GM18907 (cell line): ENCODE measurements at regions not wholly inside any gene's neighbourhood (a gene's known extent, or its start where the extent isn't known, plus 50 kb on each side); places are given as distances from the start of the nearest gene placed in this dataset.

Experiments used
- ATAC-seq: cut with Tn5 transposase; IDR thresholded peaks from one replicate; pipeline ENCODE4 v1.9.1; 2021; ENCODE audit warnings: mild to moderate bottlenecking, moderate library complexity; ENCODE audit not compliant: unreplicated experiment

DNA sequence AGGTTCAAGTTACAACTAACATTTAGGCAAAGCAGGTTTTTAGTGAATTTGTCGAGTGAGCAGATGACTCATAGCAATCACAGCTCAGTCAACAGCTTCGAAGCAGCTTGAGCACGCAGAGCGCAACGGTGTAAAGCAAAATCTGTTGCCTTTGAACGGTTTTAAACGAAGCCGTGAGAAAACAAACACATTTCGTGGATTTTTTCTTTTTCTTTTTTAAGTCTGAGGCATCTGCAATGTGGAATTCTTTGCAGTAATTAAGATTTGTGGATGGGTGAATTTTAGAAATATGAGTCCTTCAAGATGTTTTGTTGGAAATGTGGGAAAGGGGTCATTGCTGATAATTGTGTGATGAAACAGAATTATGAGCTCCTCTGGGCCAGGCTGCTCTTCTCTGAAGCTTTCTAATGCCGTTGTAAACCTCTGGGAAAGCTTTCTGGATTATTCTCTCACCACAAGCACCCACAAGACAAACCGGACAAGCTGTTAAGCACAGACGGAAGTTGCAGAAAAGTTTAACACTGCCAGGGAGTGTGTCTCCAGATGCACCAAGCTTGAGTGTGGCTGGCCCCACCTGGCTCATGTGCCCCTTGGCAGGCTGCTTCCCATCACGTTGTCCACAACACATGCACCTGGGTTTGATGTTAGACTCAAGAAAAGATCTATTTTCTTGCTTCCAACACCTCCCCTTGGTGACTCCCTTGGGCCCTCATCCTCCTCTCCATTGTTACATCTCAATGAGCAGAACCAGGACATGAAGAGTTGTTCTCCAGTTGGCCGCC, 224.7 kb downstream of the ACKR3 start:
- ATAC-seq: no peak

DNA sequence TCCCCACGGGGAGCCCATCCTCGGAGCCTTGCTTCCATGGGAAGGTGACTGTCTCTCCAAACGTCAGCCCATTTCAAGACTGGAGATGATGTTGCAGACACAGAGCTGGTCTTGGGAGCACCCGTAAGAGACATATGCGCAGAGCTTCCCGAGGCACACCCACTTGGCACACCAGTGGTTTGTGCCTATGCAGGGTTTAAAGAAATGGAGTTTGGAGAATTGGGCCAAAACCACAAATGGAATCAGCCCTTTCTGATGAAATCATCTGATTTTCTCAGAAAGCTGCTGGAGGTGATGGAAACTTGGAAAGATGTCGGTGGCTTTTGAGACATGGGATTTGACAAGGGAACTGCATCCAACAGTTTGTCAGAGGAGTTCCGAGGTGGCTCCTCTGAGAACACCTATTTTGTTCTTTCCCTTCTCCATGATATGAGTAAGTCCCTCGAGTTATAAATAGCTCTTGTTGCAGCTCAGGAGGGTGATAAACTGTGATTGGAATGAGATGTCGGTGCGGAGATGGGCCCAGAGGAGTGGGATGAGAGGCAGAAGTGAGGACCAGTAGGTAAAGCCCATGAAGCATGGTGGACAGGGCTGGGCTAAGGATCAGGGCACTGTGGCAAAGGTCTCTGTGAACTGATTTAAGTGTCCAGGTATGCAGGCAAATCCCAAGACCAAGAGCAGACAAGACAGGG, 225.7 kb downstream of the ACKR3 start:
- no peak for ATAC-seq

DNA sequence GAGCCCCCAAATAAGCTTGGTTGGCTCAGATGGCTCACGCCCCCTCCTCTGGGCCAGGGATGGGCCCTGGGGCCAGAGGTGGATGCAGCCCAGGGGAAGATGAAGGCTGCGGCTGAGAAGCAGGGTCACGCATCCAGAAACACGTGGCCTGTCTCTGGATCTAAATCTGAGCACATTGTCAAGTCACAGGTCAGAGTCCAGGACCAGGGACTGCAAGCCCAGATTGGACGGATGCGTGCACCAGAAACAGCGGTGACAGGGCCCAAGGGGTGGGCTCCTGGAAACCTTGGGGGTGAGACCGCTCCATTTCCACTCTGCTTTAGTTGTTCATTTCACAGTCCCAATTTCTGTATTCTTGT, 226.2 kb downstream of the ACKR3 start:
- ATAC-seq: no peak

DNA sequence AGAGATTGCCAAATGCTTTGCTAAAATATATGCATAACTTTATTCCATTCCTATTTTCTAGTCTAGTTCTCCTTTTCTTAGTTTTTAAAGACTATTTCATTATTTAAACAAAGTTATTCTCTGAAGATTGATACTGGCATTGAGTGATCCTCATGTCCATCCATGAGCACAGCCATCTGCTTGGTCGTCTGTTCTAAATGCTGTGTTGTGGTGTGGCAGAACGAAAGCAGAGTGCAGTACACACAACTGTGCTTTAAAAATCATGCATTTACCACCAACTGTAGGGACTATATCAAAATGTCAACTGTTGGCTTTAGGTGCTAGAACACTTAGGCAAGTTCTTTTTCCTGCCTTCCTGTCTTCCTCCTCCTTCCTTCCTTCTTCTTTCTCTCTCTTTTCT, 226.6 kb downstream of the ACKR3 start:
- ATAC-seq: no peak

DNA sequence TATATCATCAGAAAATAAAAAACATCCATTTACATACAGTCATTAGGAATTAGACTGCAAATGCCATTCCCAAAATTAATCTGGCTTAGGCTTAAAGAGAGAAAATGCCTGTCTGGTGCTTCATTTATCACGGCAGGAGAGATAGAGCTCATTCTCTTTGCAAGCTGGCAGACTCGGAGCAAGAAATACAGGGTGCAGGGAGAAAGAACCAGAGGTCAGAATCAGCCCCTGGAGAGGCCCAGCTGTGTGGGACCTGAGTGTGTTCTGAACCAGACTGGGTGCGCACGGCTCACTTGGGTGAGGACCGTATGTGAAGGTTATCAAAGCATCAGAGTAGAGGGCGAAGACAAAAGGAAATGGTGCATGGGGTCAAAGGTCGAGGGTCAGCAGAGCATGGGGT, 227.8 kb downstream of the ACKR3 start:
- ATAC-seq: no peak

DNA sequence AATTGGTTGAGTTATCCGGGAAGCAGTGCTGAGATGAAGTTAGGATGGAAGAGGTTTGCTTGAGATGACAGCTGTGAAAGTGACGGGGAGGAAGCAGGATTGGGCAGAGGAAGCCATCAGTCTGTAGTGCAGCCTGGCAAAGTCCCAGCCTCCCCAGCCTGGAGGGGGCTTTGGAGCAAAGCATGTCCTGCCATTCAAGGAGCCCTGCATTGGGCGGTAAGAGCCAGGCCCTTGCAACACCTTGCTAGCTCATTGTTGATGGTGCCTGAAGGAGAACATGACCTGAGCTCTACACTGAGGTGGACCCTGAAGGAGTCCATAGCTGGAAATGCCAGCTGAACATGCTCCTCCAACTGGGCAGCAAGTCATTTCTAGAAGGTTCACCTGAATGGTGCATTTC, 228.9 kb downstream of the ACKR3 start:
- no peak for ATAC-seq

DNA sequence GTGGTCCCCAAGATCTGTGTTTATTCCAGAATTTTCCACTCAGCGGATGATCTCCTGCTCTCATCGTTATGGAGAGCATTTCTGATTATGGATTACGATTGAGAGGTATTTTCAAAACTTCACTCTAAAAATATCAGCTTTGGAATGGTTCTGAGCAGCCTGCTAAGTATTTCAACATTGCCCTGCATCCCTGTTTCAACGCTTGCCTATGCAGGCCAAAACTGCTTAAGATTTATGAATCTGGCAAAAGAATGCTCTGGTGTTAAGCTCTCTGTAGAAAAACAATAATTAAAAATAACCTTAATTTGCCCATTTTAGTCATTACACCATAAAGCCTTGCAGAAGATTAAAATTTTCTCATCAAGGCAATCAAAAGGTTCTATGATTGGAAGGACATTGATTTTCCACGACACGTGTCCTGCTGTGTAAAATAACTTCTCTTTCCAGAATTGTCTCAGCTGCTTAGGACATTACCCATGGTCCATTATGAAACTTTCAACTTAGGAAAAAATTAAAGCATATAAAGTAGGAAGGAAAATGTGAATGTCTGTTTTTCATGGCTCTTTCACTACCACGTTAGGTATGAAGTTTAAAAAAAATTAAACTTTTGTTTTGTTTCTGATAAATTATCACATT, 229.9 kb downstream of the ACKR3 start:
- ATAC-seq: no peak

DNA sequence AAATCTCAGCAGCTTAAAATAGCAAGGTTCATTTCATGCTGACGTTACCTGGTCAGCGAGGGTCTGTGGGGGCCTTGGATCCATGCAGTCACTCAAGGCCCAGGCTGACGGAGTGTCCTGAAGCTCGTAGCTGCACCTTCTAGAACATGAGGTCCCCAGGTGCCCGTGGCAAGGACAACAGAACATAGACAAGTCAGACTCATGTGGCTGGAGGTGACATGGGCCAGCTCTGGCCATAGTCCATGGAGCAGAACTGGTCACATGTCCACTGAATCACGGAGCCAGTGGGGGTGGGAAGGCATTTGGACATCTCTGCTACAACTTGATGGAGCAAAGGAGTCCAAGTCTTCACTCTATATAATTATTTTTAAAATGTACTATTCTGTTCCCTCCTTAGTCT, 233.2 kb downstream of the ACKR3 start:
- no peak for ATAC-seq

DNA sequence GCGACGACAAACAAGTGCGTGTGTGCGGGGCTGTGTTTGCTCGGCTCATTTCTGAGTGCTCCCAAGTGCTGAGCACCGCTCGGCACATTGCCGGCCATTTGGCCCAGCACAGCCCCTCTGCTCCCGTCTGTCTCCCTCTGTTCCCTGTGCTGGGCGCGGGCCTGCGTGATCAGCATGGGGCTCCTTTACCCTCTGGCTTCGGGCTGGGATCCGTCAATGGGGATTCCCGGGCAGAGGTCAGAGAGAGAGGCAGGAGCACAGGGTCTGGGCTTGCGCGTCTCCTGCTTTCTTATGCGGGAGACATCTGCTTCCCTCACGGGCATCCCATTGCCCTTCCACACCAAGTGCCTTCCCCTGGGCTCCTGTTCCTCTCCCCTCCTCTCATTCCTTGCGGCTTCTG, 234.0 kb downstream of the ACKR3 start:
- ATAC-seq: no peak

DNA sequence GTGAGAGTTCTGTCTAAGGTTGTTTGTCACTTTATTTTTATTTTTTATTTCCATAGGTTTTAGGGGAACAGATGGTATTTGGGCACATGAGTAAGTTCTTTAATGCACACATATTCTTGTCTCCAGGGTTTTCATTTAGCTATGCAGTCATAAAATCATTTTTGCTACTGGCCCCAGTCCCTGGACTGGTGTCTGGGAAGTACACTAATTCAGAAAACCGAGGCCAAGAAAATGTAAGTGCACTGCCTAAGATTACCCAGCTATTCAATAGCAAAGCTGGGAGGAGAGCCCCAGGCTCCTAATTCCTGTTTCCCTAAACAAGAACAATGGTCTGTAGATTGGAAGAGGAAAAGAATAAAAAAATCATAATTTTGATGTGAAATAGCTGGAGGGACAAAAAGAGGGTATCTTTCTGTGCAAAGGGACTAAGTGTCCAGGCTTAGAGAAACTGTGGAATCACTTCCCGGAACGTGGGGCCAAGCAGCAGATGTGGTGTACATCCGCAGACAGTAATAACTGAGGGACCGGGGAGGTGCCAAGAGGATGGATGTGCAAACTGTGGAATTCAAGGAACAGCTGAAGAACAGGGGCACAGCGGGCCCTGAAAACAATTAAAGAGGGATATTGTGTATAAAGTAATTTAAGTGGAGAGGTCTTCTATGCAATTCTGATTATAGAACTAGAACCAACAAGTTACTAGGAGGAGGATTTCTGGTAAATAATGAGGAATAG, 236.3 kb downstream of the ACKR3 start:
- no peak for ATAC-seq

DNA sequence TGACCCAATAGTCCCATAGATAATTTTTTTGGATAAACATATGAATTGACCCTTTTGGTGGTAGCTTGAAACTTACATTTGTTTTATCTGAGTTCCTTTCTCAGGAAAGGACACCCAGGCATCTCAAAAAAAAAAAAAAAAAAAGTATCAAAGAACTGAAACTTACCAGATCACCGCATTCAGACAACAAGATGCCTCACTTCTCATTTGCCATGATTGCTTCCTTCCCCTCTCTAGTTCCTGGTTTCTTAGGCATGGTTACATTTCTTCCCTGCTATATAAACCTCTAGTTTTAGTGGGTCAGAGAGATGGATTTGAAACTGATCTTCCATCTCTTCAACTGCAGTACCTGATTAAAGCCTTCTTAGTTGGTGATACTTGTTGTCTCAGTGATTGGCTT, 240.1 kb downstream of the ACKR3 start:
- ATAC-seq: no peak

DNA sequence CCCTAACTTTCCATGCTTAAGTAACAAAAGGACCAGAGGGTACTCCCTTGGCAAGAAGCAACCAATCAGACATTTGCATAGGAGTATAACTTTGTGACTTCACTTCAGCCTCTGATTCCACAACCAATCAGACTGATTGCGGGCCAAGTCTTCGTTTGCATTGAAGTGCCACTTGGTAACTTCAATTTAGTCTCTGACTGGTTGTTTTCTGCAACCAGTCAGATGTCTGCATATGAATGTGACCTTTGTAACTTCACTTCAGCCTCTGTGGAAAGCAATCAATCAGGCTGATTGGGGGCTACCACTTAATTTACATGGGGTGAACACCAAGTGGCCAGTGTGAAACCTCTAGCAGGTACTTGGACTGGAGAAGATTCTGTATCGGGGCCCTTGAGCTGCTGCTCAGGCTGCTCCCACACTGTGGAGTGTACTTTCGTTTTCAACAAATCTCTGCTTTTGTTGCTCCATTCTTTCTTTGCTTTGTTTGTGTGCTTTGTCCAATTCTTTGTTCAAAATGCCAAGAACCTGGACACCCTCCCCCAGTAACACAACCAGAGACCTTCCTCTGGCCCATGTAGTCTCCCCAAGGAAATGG, 241.5 kb downstream of the ACKR3 start:
- ATAC-seq: no peak

DNA sequence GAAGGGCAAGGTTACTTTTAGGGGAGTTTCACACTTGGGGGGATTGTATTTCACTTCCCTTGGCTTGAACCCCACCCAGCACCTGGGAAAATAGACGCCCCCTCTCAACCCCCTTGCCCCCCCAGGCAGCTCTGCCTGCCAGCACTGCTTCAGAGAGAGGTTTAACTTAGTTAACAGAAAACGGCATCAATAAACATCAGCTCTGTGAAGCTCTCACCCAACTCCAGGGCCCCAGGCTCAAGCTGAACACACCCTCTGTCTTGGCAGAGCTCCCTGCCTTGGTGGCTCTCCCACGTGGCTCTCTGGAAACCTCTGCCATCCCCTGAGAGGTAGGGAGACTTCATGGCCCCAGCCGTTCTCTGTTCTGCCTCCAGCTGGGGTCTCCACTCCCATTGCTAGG, 244.1 kb downstream of the ACKR3 start:
- no peak for ATAC-seq

DNA sequence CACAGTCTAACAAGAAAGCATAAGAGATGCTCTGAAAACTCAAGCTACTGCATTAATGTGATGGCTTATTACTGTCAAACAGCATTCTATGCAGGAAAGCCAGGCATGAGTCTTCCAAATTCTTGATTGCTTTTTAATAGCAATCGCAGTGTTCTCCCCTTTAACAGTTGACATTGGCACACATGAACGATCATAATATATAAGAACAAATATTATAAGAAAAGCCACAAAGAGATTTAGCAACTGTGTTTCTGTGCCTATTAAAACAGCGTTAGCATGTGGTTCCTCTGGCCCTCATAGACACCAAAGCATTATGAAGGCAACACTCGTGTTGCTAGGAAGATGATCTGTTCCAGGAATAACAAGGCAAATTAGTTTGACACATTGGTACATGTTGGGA, 245.0 kb downstream of the ACKR3 start:
- ATAC-seq: no peak

DNA sequence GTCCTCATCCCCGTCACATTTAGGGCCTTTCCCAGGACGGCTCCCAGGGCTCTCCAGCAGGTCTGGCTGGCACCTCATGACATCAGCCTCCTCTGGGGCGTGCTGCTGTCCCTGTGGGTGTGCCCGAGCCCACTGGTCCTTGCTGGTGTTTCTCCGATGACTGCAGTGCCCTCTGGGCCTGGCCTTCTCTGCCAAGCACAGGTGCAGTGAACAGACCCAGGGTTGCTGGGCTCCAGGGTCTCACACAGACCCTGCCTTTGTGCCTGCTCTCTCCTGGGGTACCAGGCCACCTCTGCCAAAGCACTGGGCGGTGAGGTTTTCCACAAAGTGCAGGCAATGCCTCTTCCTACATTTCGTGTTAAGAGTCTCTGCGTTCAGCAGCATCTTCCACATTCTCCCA, 246.1 kb downstream of the ACKR3 start:
- ATAC-seq: no peak

DNA sequence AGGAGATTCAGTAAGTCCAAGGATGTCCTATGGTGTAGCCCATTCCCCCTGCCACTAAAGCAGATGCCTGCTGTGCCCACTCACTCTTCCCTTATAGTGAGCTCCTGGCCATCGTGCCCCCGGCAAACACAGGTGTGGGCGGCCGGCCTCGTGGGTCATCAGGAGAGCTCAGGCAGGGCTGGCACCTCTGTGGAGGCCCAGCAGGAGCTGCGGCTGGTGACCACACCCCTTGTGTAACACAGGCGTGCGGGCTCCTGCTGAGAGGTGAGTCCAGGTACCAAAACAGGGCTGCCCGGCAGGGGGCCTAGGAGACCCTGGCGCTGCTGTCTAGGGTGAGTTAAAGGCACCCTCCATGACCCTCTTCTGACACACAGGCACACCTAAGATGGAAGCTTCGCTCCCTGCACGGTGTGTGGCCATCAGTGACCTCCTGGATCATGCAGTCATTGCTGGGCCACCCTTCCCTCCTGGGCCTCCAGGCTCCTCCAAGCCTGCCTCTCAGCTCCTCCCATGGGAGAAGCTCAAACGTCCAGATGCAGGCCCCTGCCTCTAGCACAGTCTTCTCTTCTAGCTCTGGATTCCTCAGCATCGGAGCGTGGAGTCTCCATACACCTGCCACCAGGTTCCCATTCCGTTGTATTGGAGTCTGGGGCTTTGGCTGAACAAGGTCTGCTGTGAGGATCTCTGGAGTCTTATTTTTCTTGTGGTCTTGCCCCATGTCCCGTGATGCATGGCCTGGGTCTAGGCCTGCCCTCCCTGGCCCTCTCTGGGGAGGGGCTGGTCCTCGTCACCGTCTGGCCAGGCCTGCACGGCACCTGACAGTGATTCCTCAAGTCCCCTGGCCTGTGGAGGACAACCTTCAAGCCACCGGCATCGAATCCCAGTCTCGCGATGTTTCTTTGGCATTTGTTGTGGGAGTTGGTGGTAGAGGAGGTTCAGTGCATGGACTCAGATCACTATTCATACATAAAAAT, 246.9 kb downstream of the ACKR3 start:
- no peak for ATAC-seq

DNA sequence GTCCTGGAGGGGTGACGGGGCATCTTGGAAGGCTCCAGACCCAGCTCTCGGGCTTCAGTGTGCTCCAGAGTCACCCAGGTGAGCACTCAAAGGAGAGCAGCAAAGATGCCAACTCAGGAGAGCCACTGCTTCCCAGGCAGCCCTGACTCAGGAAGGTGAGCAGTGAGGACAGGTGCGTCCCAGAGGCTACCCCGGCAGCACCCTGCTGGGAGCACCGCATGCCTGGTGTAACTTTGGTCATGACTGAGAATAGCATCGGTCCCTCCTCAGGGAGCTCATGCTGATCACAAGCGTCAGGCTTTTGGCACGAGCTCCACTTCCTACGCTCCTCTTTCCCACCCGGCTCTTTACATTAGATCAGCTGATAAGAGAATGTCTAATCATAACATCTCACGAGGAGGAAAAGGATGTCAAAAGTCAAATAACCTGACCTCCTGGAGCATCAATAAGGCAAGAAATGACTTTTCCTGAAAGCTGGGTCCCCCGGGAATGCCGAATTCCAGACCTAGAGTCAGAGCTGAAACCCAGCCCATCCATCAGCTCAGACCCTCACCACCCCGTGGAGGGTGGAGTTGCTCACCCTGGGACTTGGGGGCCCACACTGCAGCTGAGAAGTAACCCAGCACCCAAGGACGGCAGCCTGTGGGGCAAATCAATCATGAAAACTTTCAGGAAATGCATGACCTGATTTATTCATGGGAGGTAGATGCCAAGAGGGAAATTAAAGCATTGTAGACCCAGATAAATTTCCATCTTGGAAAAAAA, 248.8 kb downstream of the ACKR3 start:
- ATAC-seq: no peak

DNA sequence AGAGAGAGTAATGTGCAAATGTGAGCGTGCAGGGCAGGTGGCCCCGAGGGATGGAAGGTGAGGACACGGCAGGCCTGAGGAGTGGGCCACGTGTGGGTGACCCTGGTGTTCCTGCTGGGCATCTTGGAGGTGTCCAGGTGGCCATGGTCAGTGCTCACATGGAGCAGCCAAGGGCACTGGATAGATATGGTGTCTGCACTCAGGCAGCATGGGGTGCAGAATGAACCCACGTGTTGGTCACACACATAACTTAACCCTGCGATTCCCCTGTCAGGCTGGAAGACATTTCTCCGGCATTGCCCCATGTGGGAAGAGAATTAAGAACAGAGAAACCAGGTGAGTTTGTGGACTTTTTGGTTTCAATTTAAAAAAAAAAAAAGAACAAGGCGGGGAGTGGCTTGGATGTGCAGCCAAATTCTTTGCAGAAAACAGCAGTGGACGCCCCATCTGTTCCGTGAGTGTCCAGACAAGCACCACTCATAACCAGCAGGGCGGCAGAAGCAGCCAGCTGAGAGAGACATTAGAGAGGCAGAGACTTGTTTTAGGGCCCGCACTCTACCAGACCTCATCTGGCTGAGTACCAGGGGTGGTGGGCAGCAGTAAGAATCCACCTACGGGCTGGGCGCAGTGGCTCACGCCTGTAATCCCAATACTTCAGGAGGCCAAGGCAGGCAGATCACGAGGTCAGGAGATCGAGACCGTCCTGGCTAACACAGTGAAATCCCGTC, 249.8 kb downstream of the ACKR3 start:
- no peak for ATAC-seq
